H1 (cell line): ENCODE measurements at regions not wholly inside any gene's neighbourhood (a gene's known extent, or its start where the extent isn't known, plus 50 kb on each side); places are given as distances from the start of the nearest gene placed in this dataset.

ENCODE experiments used
- CTCF ChIA-PET: fragments of 300-600 bp; sonication (Branson Sonifier 250); formaldehyde crosslinking; loops from one replicate; lab custom pipeline; 2021; ENCODE audit not compliant: partially characterized antibody; lab: Charles Lee
- POLR2A ChIA-PET: fragments of 300-600 bp; sonication (Branson Sonifier 250); formaldehyde crosslinking; loops from one replicate; lab custom pipeline; 2021; ENCODE audit warnings: inconsistent platforms; ENCODE audit not compliant: partially characterized antibody; lab: Charles Lee
- DNase-seq, 2 experiments: peaks; one replicate each; pipeline versions ENCODE4 v3.0.0 to v3.0.0-alpha.2; 2010 to 2022; ENCODE audit warnings: low spot score in 2 of 2, low read depth in 1 of 2, mixed read lengths in 1 of 2
- FAIRE-seq: peaks from 2 replicates; lab custom pipeline; 2011; peaks lifted over from hg19 to GRCh38; lab: Jason Lieb, UNC
- H2AFZ ChIP-seq: 2 replicates; pipeline ENCODE4 v1.8.1; 2012; ENCODE audit warnings: low read length, inconsistent platforms
- H2AK5ac ChIP-seq: 2 replicates; pipeline ENCODE4 v1.6.1; 2013; ENCODE audit warnings: low read depth, low read length
- H2BK120ac ChIP-seq: replicated peaks from 2 replicates; pipeline ENCODE3; 2013; ENCODE audit warnings: low read depth, low read length, inconsistent platforms
- H2BK12ac ChIP-seq: 2 replicates; pipeline ENCODE4 v1.6.1; 2013; ENCODE audit warnings: low read depth, low read length
- H2BK15ac ChIP-seq: 2 replicates; pipeline ENCODE4 v1.6.1; 2013; ENCODE audit warnings: low read length
- H2BK20ac ChIP-seq: 2 replicates; pipeline ENCODE4 v1.6.1; 2013; ENCODE audit warnings: low read length
- H2BK5ac ChIP-seq: 2 replicates; pipeline ENCODE4 v1.6.1; 2013; ENCODE audit warnings: low read depth, low read length
- H3K14ac ChIP-seq: 2 replicates; pipeline ENCODE4 v1.6.1; 2013; ENCODE audit warnings: inconsistent platforms; ENCODE audit not compliant: insufficient read length
- H3K18ac ChIP-seq: 2 replicates; pipeline ENCODE4 v1.6.1; 2013; ENCODE audit warnings: low read length; ENCODE audit errors: extremely low read depth
- H3K23ac ChIP-seq: 2 replicates; pipeline ENCODE4 v1.6.1; 2013; ENCODE audit warnings: inconsistent platforms; ENCODE audit not compliant: insufficient read length
- H3K23me2 ChIP-seq: 2 replicates; pipeline ENCODE4 v1.6.1; 2013; ENCODE audit warnings: low read depth, low read length
- H3K27ac ChIP-seq: 2 replicates; pipeline ENCODE4 v1.6.1; 2011; ENCODE audit warnings: low read depth, low read length, inconsistent platforms
- H3K27me3 ChIP-seq, 4 experiments: replicated peaks in 1 of 4; 1 replicate in 1 of 4; 2 replicates in 3 of 4; pipeline versions ENCODE4 v1.6.1 to v1.8.1; 2011 to 2013; ENCODE audit warnings: low read length in 3 of 4, mild to moderate bottlenecking in 3 of 4, inconsistent platforms in 2 of 4, mixed read lengths in 2 of 4, moderate library complexity in 1 of 4; ENCODE audit not compliant: control insufficient read depth in 3 of 4, insufficient read depth in 3 of 4; ENCODE audit errors: extremely low read depth in 1 of 4
- H3K36me3 ChIP-seq, 4 experiments: 2 replicates each; pipeline versions ENCODE4 v1.6.1 to v1.8.1; 2011 to 2013; ENCODE audit warnings: mild to moderate bottlenecking in 4 of 4, low read length in 3 of 4, moderate library complexity in 2 of 4, control low read depth in 1 of 4, inconsistent platforms in 1 of 4; ENCODE audit not compliant: insufficient read depth in 4 of 4, control insufficient read depth in 2 of 4
- H3K4ac ChIP-seq: replicated peaks from 2 replicates; pipeline ENCODE3; 2013; ENCODE audit warnings: low read length, low read depth, mixed read lengths, inconsistent platforms; ENCODE audit not compliant: insufficient read length
- H3K4me1 ChIP-seq, 4 experiments: replicated peaks in 1 of 4; 1 replicate in 1 of 4; 2 replicates in 3 of 4; pipeline versions ENCODE4 v1.6.1 to v1.8.1; 2011 to 2013; ENCODE audit warnings: low read length in 3 of 4, inconsistent platforms in 2 of 4, mixed read lengths in 1 of 4; ENCODE audit not compliant: insufficient read depth in 4 of 4, control insufficient read depth in 3 of 4
- H3K4me2 ChIP-seq, 2 experiments: 2 replicates each; pipeline versions ENCODE4 v1.6.1 to v1.8.1; 2011 to 2013; ENCODE audit warnings: low read depth in 2 of 2, low read length in 2 of 2, control low read depth in 1 of 2, inconsistent platforms in 1 of 2, mild to moderate bottlenecking in 1 of 2; ENCODE audit not compliant: insufficient read depth in 1 of 2
- H3K4me3 ChIP-seq, 4 experiments: fragments of 200-600, 300-600 bp in 1 of 4; sonication (generic), shearing (Covaris generic), sonication (Bioruptor Twin) in 1 of 4; 2 replicates each; pipeline versions ENCODE4 v1.5.1 to v1.8.1; 2011 to 2016; ENCODE audit warnings: low read length in 4 of 4, low read depth in 3 of 4, control low read depth in 2 of 4, inconsistent platforms in 2 of 4, mild to moderate bottlenecking in 2 of 4, mixed read lengths in 1 of 4, moderate library complexity in 1 of 4; ENCODE audit not compliant: insufficient read depth in 2 of 4; ENCODE audit errors: extremely low read depth in 1 of 4
- H3K56ac ChIP-seq: replicated peaks from 2 replicates; pipeline ENCODE3; 2013; ENCODE audit warnings: low read depth, mild to moderate bottlenecking, mixed read lengths, low read length, inconsistent platforms; ENCODE audit not compliant: insufficient read length
- H3K79me1 ChIP-seq: 2 replicates; pipeline ENCODE4 v1.6.1; 2013; ENCODE audit warnings: low read depth, low read length, control low read depth
- H3K79me2 ChIP-seq, 2 experiments: 2 replicates each; pipeline versions ENCODE4 v1.6.1 to v1.8.1; 2012 to 2013; ENCODE audit warnings: low read length in 2 of 2, mild to moderate bottlenecking in 2 of 2, inconsistent platforms in 1 of 2; ENCODE audit not compliant: insufficient read depth in 2 of 2, control insufficient read depth in 1 of 2
- H3K9ac ChIP-seq, 4 experiments: replicated peaks in 1 of 4; 1 replicate in 1 of 4; 2 replicates in 3 of 4; pipeline versions ENCODE4 v1.6.1 to v1.8.1; 2011 to 2013; ENCODE audit warnings: low read depth in 3 of 4, low read length in 3 of 4, control low read depth in 2 of 4, mild to moderate bottlenecking in 2 of 4, moderate library complexity in 2 of 4, inconsistent platforms in 1 of 4; ENCODE audit errors: extremely low read depth in 1 of 4
- H3K9me3 ChIP-seq, 2 experiments: 2 replicates each; pipeline versions ENCODE4 v1.6.1 to v1.8.1; 2012 to 2013; ENCODE audit warnings: mild to moderate bottlenecking in 2 of 2, moderate library complexity in 2 of 2, control low read depth in 1 of 2, inconsistent platforms in 1 of 2, low read depth in 1 of 2, low read length in 1 of 2, mixed read lengths in 1 of 2; ENCODE audit not compliant: insufficient read depth in 2 of 2
- H4K20me1 ChIP-seq, 2 experiments: replicated peaks in 1 of 2; 2 replicates each; pipeline versions ENCODE3 to v1.8.1; 2011 to 2013; ENCODE audit warnings: inconsistent platforms in 2 of 2, low read length in 2 of 2, mild to moderate bottlenecking in 1 of 2; ENCODE audit not compliant: insufficient read depth in 2 of 2, control insufficient read depth in 1 of 2
- H4K5ac ChIP-seq: 2 replicates; pipeline ENCODE4 v1.6.1; 2013; ENCODE audit warnings: low read length, low read depth, mixed read lengths, inconsistent platforms; ENCODE audit not compliant: insufficient read length
- H4K8ac ChIP-seq: 2 replicates; pipeline ENCODE4 v1.8.0; 2013; ENCODE audit warnings: mild to moderate bottlenecking, moderate library complexity, low read length, inconsistent platforms; ENCODE audit not compliant: insufficient read depth; ENCODE audit errors: extremely low read depth
- H4K91ac ChIP-seq: replicated peaks from 2 replicates; pipeline ENCODE3; 2013; ENCODE audit warnings: low read length, mixed read lengths, inconsistent platforms; ENCODE audit not compliant: insufficient read length
- BACH1 ChIP-seq: IDR thresholded peaks from 2 replicates; pipeline ENCODE4 v1.6.1; 2012; ENCODE audit warnings: low read length, improper control_type of control experiment
- GTF2F1 ChIP-seq: IDR thresholded peaks from 2 replicates; pipeline ENCODE4 v1.6.1; 2012; ENCODE audit warnings: low read depth, low read length, improper control_type of control experiment, borderline replicate concordance
- HDAC2 ChIP-seq, 2 experiments: fragments of 300-600 bp in 1 of 2; sonication (generic) in 1 of 2; IDR thresholded peaks; 2 replicates each; pipeline ENCODE4 v1.6.1; 2011 to 2012; ENCODE audit warnings: low read depth in 2 of 2, low read length in 2 of 2, mild to moderate bottlenecking in 2 of 2, moderate library complexity in 2 of 2, borderline replicate concordance in 1 of 2, inconsistent platforms in 1 of 2
- JUN ChIP-seq: IDR thresholded peaks from 2 replicates; pipeline ENCODE4 v1.6.1; 2011; ENCODE audit warnings: low read depth, mild to moderate bottlenecking, improper control_type of control experiment, low read length
- JUND ChIP-seq: IDR thresholded peaks from 2 replicates; pipeline ENCODE4 v1.6.1; 2011; ENCODE audit warnings: mild to moderate bottlenecking, improper control_type of control experiment, low read length
- KDM4A ChIP-seq: IDR thresholded peaks from one replicate; pipeline ENCODE4 v1.7.1; 2012; ENCODE audit warnings: low read depth, mild to moderate bottlenecking, moderate library complexity, low read length, inconsistent platforms; ENCODE audit not compliant: severe bottlenecking
- NANOG ChIP-seq: IDR thresholded peaks from 2 replicates; pipeline ENCODE4 v1.6.1; 2011; ENCODE audit warnings: low read length, low read depth, mild to moderate bottlenecking, inconsistent platforms; ENCODE audit not compliant: insufficient read depth, poor library complexity, severe bottlenecking
- POLR2AphosphoS5 ChIP-seq: IDR thresholded peaks from 2 replicates; pipeline ENCODE4 v1.6.1; 2011; ENCODE audit warnings: low read depth, low read length
- POU5F1 ChIP-seq: IDR thresholded peaks from 2 replicates; pipeline ENCODE4 v1.6.1; 2011; ENCODE audit warnings: low read depth, mild to moderate bottlenecking, low read length, moderate library complexity
- RXRA ChIP-seq: IDR thresholded peaks from 2 replicates; pipeline ENCODE4 v1.6.1; 2011; ENCODE audit warnings: low read depth, mild to moderate bottlenecking, low read length, moderate library complexity; ENCODE audit not compliant: insufficient read depth
- SIX5 ChIP-seq: IDR thresholded peaks from 2 replicates; pipeline ENCODE4 v1.6.1; 2011; ENCODE audit warnings: mild to moderate bottlenecking, low read depth, low read length
- SP1 ChIP-seq: IDR thresholded peaks from 2 replicates; pipeline ENCODE4 v1.6.1; 2011; ENCODE audit warnings: low read depth, low read length
- SUZ12 ChIP-seq: fragments of 200-600 bp; sonication (generic); IDR thresholded peaks from 2 replicates; pipeline ENCODE4 v1.6.1; 2012; ENCODE audit warnings: mild to moderate bottlenecking, inconsistent platforms, low read length, moderate library complexity, mixed read lengths
- TAF1 ChIP-seq: IDR thresholded peaks from 2 replicates; pipeline ENCODE4 v1.6.1; 2011; ENCODE audit warnings: mild to moderate bottlenecking, low read depth, low read length
- TBP ChIP-seq: IDR thresholded peaks from 2 replicates; pipeline ENCODE4 v1.6.1; 2011; ENCODE audit warnings: low read depth, low read length, improper control_type of control experiment
- WGBS, 2 experiments: shearing (Covaris generic) in 1 of 2; methylation state at CpG; one replicate each; pipeline versions ENCODE4 v1.1.6 to v1.1.7; 2013 to 2015; ENCODE audit warnings: low lambda C conversion rate in 2 of 2, mixed read lengths in 2 of 2, inconsistent platforms in 1 of 2, low coverage in 1 of 2, missing lambda C conversion rate in 1 of 2; ENCODE audit not compliant: insufficient replicate concordance in 2 of 2, insufficient coverage in 1 of 2, insufficient read length in 1 of 2; ENCODE audit errors: extremely low coverage in 1 of 2, missing lambda C conversion rate in 1 of 2; 5-methylcytosine and 5-hydroxymethylcytosine counted together

DNA sequence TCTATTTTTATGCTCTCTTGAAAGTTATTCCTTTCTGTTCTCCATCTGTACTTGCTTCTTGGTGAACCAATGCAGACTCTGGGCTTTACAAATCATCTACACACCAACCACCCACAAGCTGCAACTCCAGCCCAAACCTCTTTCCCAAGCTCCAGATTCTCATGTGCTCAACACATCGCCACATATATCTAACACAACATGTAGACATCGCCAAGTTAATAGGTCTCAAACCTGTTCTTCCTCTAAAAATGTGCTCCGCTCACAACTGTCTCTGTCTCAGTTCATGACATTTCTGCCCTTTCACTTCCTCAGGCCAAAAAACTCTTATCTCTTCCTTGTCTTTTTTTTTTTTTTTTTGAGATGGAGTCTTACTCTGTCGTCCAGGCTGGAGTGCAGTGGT, 95.7 kb upstream of the EEPD1 start:
- no peak overlapping the region for H3K23ac ChIP-seq
- no peak overlapping the region for H3K4me2 ChIP-seq
- POLR2A ChIA-PET, result no interaction called here
- no peak overlapping the region for H2AFZ ChIP-seq
- H2AK5ac ChIP-seq, result no peak overlapping the region
- H4K8ac ChIP-seq, result no peak overlapping the region
- no peaks in the 10 kb centered on the region for H3K79me1 ChIP-seq
- H3K9ac ChIP-seq, result no peak overlapping the region
- no peak overlapping the region for H3K18ac ChIP-seq
- no peak overlapping the region for H2BK12ac ChIP-seq
- WGBS, 2 experiments, result 81% methylated on average over 3 of the region's 4 CpGs; no CpG with 5 or more reads in 1 of the 2 experiments
- FAIRE-seq (no peak), DNase-seq (no peak)
- no peaks in the 10 kb centered on the region for H3K36me3 ChIP-seq
- no peaks in the 10 kb centered on the region for H4K20me1 ChIP-seq
- peak overlapping the region; percentile 44 for H3K4ac ChIP-seq
- no peak overlapping the region for H4K5ac ChIP-seq
- H2BK5ac ChIP-seq, result no peak overlapping the region
- no peaks in the 10 kb centered on the region; a peak in 1 of 7 replicates for H3K27me3 ChIP-seq
- H3K27ac ChIP-seq, result no peak overlapping the region
- H2BK20ac ChIP-seq, result no peak overlapping the region
- H2BK120ac ChIP-seq, result no peak overlapping the region
- no peak overlapping the region for H3K56ac ChIP-seq
- no peaks in the 10 kb centered on the region for H3K9me3 ChIP-seq
- no peak overlapping the region for H4K91ac ChIP-seq
- CTCF ChIA-PET, result interaction anchor here (0.9 to 1.6 kb wide), 2 partner anchors 9 to 71 kb away, joined by 3 to 5 read pairs; no protein-coding TSS in a partner anchor
- H3K4me1 ChIP-seq, result peaks cover 0 to 3% (median 0%) of the 10 kb centered on the region in 4 experiments; a peak in 1 of 7 replicates
- H3K23me2 ChIP-seq, result no peaks in the 10 kb centered on the region
- no peak overlapping the region for H2BK15ac ChIP-seq
- H3K14ac ChIP-seq, result no peak overlapping the region
- no peaks in the 10 kb centered on the region for H3K79me2 ChIP-seq
- no peak overlapping the region for H3K4me3 ChIP-seq
- TF ChIP-seq HDAC2 (IDR thresholded peaks at IDR 0.05; ENCODE audit: borderline replicate concordance in 1 of 2, low read depth in 2 of 2, low read length in 2 of 2), result no peak
- TF ChIP-seq RXRA, result no peak
- no peak for TF ChIP-seq BACH1
- TF ChIP-seq GTF2F1, result no peak
- TF ChIP-seq JUND, result no peak
- TF ChIP-seq TBP, result no peak
- TF ChIP-seq NANOG, result no peak
- no peak for TF ChIP-seq POU5F1
- TF ChIP-seq SIX5, result no peak
- TF ChIP-seq SUZ12, result no peak
- no peak for TF ChIP-seq KDM4A
- TF ChIP-seq POLR2AphosphoS5, result no peak
- TF ChIP-seq TAF1, result no peak
- no peak for TF ChIP-seq SP1
- no peak for TF ChIP-seq JUN
